ENCODE measurements at regions not wholly inside any gene's neighbourhood (a gene's known extent, or its start where the extent isn't known, plus 50 kb on each side); places are given as distances from the start of the nearest gene placed in this dataset.

- intact Hi-C loops (cut with micrococcal nuclease) = no loop called here
- no peak overlapping the region for H3K27ac ChIP-seq (ENCODE audit: insufficient read depth, low read depth, low read length)
- BruUV-seq (replicated peaks) = no TSS peak
- ChIA-PET CTCF (no interaction called here), POLR2A (no interaction called here)
- H3K9me3 ChIP-seq (replicated peaks; ENCODE audit: control insufficient read depth, insufficient read depth, low read length) = peaks cover 3% of the 10 kb centered on the region
- no peaks in the 10 kb centered on the region for H3K36me3 ChIP-seq (ENCODE audit: control insufficient read depth in 2 of 2, extremely low read depth in 1 of 2, insufficient read depth in 2 of 2, low read length in 2 of 2)
- no peaks in the 10 kb centered on the region for H3K27me3 ChIP-seq (ENCODE audit: control insufficient read depth in 2 of 2, insufficient read depth in 2 of 2, low read length in 2 of 2)
- DNase-seq (ENCODE audit: low read depth, low spot score) (no peak), FAIRE-seq (no peak)
- no peak overlapping the region for H3K4me2 ChIP-seq (ENCODE audit: insufficient read depth, low read length)
- no peak for TF ChIP-seq CTCF (IDR thresholded peaks at IDR 0.05; ENCODE audit: extremely low read depth in 1 of 2, insufficient read depth in 1 of 2, low read depth in 1 of 2, low read length in 2 of 2)
- TF ChIP-seq MAX (IDR thresholded peaks at IDR 0.05; ENCODE audit: insufficient read depth, insufficient read length) = no peak
- no peak for TF ChIP-seq FOS (IDR thresholded peaks at IDR 0.05; ENCODE audit: borderline replicate concordance, insufficient read depth, low read length)
- no peak for TF ChIP-seq MYC (IDR thresholded peaks at IDR 0.05; ENCODE audit: low read depth, low read length)
- TF ChIP-seq GATA2 (IDR thresholded peaks at IDR 0.05; ENCODE audit: insufficient read depth, insufficient read length, low read depth, low read length) = no peak
- TF ChIP-seq EZH2 (IDR thresholded peaks at IDR 0.05; ENCODE audit: borderline replicate concordance, low read depth, low read length, severe bottlenecking) = no peak
- no peak for TF ChIP-seq POLR2A (IDR thresholded peaks at IDR 0.05; ENCODE audit: low read depth, low read length)
- TF ChIP-seq POLR2AphosphoS5 (IDR thresholded peaks at IDR 0.05; ENCODE audit: insufficient read depth, low read depth, low read length) = no peak
- TF ChIP-seq JUN (IDR thresholded peaks at IDR 0.05; ENCODE audit: borderline replicate concordance, insufficient read depth, insufficient read length, low read depth) = no peak
- dilution Hi-C loops (cut with MboI; ENCODE audit: extremely low pct_ligation_motif_present, low sequenced_read_pairs) = no loop called here
- no peaks in the 10 kb centered on the region for H3K79me2 ChIP-seq (ENCODE audit: control insufficient read depth, insufficient read depth, low read length)
- H3K9me1 ChIP-seq (replicated peaks; ENCODE audit: control insufficient read depth, extremely low read depth, insufficient read depth, low read length) = no peaks in the 10 kb centered on the region
- H4K20me1 ChIP-seq (replicated peaks; ENCODE audit: control insufficient read depth, extremely low read depth, insufficient read depth, low read length) = no peaks in the 10 kb centered on the region
- H3K9ac ChIP-seq (replicated peaks; ENCODE audit: extremely low read depth, insufficient read depth, low read length) = no peak overlapping the region
- no peaks in the 10 kb centered on the region for H3K4me1 ChIP-seq (ENCODE audit: control insufficient read depth, extremely low read depth, insufficient read depth, low read length)
- no peak overlapping the region for H2AFZ ChIP-seq (ENCODE audit: low read depth, low read length)
- H3K4me3 ChIP-seq (replicated peaks in 1 of 3; ENCODE audit: insufficient read depth in 1 of 3, low read depth in 1 of 3, low read length in 3 of 3) = no peak overlapping the region
Observed at GRCh38 chr1:4095433-4095971, 195.4 kb upstream of the C1orf174 start.
